ENCODE measurements at regions not wholly inside any gene's neighbourhood (a gene's known extent, or its start where the extent isn't known, plus 50 kb on each side); places are given as distances from the start of the nearest gene placed in this dataset.

DNA sequence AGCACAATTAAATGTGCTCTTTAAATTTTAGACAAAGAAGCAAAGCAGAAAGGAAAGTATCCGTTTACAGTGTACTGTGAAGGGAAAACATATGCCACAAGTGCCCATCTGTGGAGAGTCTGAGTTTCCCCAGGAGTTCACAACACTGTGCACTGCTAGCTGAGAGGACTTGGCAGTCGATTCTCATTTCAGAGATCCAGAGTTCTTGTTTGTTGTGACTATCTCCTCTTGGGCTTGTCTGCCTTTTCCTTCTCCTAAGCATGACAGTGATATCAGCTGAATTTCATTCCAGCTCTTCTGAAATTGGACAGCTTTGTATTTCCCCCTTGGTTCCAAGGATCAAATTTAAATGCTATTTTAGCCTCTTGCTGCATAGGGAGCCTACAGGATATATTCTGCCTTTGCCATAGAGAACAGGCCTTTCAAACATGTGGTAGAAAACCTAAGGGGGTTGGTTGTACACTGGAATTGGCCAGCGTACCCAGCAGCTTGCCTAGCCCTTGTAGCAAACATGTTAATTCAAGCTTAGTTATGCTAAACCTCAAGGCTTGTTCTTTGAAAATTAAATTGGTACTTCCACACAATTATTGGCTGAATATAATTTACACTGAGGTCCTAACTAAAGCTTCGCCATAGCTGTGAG is 259.2 kb upstream of the NOVA1 start:
- no peak for FAIRE-seq

DNA sequence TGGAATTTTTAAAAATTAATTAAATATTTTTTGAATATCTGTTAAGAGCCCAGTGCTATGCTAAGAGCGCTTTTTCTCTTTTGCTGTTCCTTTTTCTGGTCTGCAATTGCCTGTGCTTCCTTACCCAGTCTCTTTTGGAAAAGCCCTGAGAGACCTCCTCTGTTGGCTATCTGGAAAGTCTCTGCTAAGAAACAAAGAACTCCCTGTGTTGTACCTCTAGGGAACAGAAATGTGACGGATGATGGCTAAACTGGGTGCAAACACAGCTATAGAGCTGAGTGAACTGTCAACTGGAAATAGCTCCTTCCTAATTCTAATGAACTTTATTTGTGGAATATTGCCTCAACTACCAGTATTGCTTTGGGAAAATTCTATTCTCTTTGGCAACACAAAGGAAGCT is 261.6 kb upstream of the NOVA1 start:
- FAIRE-seq: no peak

DNA sequence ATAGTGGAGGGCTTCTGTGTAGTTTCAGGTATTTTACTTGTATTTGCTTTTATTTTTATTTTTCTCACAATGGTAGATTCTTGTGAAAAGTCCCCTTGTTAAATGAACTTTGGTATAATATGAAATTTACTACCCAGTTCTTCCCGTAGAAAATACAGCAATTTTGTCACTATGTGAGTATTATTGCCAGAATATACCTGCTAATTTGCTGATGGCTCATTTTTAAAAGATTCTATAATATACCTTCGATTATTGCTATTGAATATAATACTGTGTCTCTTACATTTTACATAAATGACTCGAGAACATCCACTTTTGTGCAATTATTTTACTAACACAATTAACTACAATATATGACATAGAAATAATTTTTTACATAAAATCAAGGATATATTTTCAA is 262.3 kb upstream of the NOVA1 start:
- FAIRE-seq: no peak

DNA sequence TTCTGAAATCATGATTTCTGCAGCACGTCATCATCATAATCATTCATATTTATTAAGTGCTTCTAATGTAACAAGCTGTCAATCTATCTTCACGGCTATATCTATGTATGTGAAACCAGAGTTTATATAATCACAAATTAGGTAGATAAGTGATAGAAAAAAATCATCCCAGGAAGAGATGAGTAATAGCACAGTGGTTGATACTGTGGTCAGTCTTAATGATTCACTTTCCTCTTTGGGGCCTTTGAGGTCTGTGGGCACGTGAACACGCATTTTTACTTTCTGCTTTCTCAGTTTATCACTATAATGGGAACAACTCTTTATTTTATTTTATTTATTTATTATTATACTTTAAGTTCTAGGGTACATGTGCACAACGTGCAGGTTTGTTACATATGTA is 265.9 kb upstream of the NOVA1 start:
- no peak for FAIRE-seq

- no peak for FAIRE-seq
Measured at GRCh38 chr14:26866721-26867120, 268.9 kb upstream of the NOVA1 start.

DNA sequence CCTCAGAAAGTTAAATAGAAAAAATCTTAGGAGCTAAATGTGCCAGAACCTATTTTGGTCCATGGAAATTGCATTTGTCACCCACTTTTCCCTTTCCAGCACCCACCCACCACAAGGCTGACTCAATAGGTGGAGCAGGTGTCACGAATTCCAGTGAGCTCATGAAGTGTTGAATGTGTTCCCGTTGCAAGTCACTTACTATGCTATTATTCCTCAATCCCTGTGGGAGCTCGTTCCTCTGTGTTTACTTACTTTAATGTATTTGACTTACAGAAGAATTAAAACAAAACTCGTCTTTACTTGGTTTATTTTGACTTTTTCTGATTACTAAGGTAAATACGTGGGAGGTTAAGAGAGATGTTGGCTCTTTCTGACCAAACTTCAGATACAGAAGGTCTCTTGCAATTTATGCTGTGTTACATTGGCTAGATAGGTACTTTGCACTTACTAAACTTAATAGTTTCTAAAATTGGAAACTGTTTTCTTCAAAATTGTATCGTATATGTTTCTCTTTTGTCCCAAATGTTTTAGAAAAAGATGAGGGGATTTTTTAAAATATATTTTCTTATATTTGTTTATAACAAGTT is 269.4 kb upstream of the NOVA1 start:
- no peak for FAIRE-seq

- FAIRE-seq: no peak
Measured at GRCh38 chr14:26870096-26870495, 272.3 kb upstream of the NOVA1 start.

- no peak for FAIRE-seq
Measured at GRCh38 chr14:26870722-26871617, 273.1 kb upstream of the NOVA1 start.

GRCh38 chr14:26872515-26873361 is 274.9 kb upstream of the NOVA1 start:
- no peak for FAIRE-seq

DNA sequence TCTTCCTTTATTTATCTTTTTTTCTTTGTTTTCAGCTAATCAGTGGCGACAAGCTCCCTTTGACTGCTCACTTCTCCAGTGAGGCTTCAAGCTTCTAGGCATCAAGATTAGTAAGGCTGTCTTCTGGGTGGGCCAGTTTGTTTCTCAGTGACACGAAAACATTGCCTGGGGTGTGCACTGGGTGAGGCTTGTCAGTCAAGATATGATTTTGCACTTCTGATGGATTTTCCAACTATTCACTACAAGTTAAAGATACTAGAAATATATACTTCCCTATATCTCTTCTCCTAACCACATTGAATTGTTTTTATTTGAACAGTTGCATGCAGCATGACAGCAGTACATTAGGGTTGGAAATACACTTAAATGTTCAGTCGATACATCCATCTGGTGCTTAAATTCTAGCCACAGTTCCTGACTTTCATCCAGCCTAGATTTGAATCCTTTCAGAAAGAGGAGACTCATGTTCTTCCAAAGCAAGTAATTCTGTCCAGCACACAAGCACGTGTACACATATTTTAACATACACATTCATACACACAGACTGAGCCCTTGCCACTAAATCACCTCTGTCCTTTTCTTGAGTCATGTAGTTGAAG is 275.6 kb upstream of the NOVA1 start:
- FAIRE-seq: no peak

- FAIRE-seq: no peak
Measured at GRCh38 chr14:26887847-26888246, 290.0 kb upstream of the NOVA1 start.

- FAIRE-seq: no peak
Measured at GRCh38 chr14:26888592-26888991, 290.8 kb upstream of the NOVA1 start.

DNA sequence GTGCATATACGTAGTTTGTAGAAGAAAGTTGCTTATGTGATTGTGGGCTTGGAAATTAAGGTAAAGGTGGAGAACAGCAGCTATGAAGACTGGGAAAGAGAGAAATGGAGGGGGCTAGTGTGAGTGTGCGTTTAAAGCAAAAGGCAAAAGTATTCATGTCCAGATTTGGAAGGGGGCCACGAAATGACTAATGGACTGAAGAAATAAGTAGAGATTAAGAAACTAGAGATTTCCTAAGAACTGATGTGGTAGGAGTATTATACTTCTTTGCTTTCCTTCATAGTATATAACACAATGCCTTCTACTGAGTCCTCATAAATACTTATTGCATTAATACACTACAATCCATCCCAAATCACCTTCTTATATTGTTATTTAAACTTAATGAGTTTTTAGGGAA is 298.6 kb upstream of the NOVA1 start:
- no peak for FAIRE-seq

DNA sequence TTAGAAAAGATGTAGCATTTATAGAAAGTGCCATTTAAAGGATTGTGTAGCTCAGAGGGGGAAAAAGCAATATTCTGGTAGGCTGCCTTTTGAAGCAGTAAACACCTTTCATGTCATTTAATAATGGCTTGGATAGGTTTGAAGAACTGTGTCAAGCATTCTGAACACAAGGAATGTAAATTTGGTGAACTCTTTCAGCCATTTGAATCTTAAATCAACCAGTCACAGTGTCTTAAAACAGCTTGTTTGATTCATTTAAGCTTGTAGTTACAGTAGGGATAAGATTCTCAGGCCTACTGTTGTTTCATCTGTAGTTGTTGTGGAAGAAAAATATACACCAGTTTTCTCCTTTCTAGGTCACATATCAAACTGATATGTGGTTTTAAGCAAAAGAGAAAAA is 299.4 kb upstream of the NOVA1 start:
- FAIRE-seq: no peak

GRCh38 chr14:26905229-26905628 is 307.4 kb upstream of the NOVA1 start:
- peak; percentile 55 for FAIRE-seq

DNA sequence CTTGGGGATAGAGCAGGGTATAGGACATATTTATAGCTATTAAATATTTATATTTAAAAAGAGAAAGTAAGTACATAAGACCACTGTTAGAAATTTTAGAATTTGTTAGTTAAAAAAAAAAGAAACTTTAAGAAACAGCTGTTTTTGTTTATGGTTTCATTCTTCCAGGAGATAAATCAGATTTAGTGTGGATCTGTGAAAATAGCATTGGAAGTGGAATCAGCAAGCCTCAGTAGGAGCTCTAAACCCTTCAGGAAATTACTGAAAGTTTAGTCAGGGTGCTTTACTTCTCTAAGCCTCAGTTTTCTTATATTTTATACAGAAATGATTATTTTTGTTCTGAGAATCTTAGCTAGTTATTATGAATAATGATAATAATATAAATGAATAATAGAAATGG is 316.0 kb upstream of the NOVA1 start:
- FAIRE-seq: no peak

- no peak for FAIRE-seq
Measured at GRCh38 chr14:26917086-26917485, 319.3 kb upstream of the NOVA1 start.

- no peak for FAIRE-seq
Measured at GRCh38 chr14:26925876-26926584, 328.2 kb upstream of the NOVA1 start.

DNA sequence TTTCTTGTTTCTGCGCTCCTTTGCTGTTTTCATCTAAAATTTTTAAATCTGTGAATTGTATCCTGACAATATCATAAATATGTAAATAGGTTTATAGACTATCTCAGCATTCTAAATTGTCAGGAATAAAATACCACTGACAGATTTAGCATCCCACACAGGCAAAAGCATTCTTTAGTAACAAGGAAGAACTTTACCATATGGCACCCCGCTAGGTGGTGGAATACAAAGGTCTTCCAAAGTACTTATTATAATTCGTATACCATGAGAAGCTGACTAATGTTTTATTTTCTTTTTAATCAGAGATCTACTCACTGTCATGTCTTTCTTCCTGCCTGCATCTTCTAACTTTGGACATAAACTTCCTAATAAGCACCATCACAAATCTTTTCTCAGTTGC is 328.8 kb upstream of the NOVA1 start:
- no peak for FAIRE-seq

DNA sequence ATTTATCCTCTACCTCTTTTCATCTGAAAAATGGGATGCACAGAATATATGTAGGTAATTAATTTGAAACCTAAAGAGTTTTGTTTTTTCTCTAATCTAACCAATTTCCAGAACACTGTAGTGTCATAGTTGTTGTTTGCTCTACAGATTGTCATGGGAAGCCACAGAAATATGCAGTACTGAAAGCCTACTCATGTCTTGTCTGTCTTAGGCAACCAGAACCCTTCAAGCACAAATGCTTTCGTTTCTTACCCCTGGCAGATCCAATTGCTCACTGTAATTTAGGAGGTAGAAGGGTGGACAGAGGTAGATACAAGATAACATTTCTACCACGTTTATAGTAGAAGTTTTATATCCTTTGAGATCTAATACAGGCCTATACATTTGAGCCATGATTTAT is 330.2 kb upstream of the NOVA1 start:
- FAIRE-seq: no peak

DNA sequence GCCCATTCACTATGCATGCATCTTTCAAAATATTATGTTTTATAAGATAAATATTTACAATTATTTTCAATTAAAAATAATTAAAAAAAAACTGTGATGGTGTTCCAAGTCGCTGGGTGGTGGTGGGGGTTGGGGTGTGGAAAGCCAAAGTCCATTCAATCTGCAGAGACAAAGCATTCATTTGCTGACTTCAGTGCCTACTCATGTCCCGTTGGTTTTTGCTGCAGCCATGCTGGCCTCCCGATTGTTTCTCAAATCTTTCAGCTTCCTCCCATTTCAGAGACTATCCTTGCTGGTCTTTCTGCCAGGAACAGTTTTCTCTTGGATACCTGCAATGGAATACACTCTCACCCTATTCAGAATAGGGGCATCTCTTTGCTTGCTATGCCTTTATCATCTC is 331.5 kb upstream of the NOVA1 start:
- FAIRE-seq: no peak

DNA sequence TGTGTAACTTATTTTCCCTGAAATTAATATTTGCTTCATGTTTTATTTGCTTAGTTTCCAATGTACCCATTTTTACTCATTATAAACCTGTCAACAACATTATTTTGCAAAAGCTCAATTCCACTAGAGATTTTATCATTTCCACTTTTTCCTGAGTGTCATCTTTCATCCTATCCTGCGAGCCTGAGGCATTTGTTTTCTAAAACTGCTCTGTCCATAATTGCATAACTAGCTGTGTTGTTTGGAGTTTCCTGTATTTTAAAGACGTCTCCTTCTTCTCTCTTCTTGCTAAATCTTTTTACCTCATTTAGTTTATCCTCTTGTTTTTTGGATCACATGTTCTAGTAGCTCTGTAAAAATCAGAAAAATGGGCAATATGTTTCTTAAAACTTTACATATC is 332.7 kb upstream of the NOVA1 start:
- FAIRE-seq: no peak

Data from A204.1 (cell line).